Epithelial cell of proximal tubule (primary cell): ENCODE measurements at regions not wholly inside any gene's neighbourhood (a gene's known extent, or its start where the extent isn't known, plus 50 kb on each side); places are given as distances from the start of the nearest gene placed in this dataset.
"Not testable (repeated sequence)": the region's sequence is repeated elsewhere in the genome, so short reads cannot be mapped to it uniquely, and the experiment has no call there.

Experiments used
- DNase-seq: peaks from one replicate; pipeline ENCODE4 v3.0.0-alpha.2; 2011; ENCODE audit warnings: low read depth
- H3K4me3 ChIP-seq: 2 replicates; pipeline ENCODE4 v1.5.1; 2011; ENCODE audit warnings: low read depth, mild to moderate bottlenecking, low read length
- CTCF ChIP-seq: conservative IDR thresholded peaks from 2 replicates; pipeline ENCODE4 v1.5.1; 2012; ENCODE audit warnings: low read depth, mild to moderate bottlenecking, low read length

- DNase-seq, result no peak
- no peak for TF ChIP-seq CTCF
- H3K4me3 ChIP-seq, result no peak overlapping the region
Measured at GRCh38 chr18:43341014-43341413, 63.7 kb upstream of the SYT4 start.

- no peak for TF ChIP-seq CTCF
- no peak for DNase-seq
- no peak overlapping the region for H3K4me3 ChIP-seq
Measured at GRCh38 chr18:43350176-43350575, 72.9 kb upstream of the SYT4 start.

- no peak overlapping the region for H3K4me3 ChIP-seq
- TF ChIP-seq CTCF, result no peak
- no peak for DNase-seq
Measured at GRCh38 chr18:43364535-43364934, 87.2 kb upstream of the SYT4 start.

- no peak for TF ChIP-seq CTCF
- no peak for DNase-seq
Measured at GRCh38 chr18:43367895-43368294, 90.6 kb upstream of the SYT4 start.

GRCh38 chr18:43369311-43369710 lies 92.0 kb upstream of the SYT4 start:
- H3K4me3 ChIP-seq, DNase-seq: not testable (repeated sequence)

More at GRCh38 chr18:43367895-43368294, 90.6 kb upstream of the SYT4 start:
- H3K4me3 ChIP-seq, result no peak overlapping the region

- no peak for TF ChIP-seq CTCF
- no peak for DNase-seq
- H3K4me3 ChIP-seq, result no peak overlapping the region
Measured at GRCh38 chr18:43372773-43373172, 95.5 kb upstream of the SYT4 start.

- DNase-seq, result no peak
- no peak for TF ChIP-seq CTCF
- no peak overlapping the region for H3K4me3 ChIP-seq
Measured at GRCh38 chr18:43380104-43380672, 102.9 kb upstream of the SYT4 start.
